SJCRH30 (cell line): ENCODE measurements at regions not wholly inside any gene's neighbourhood (a gene's known extent, or its start where the extent isn't known, plus 50 kb on each side); places are given as distances from the start of the nearest gene placed in this dataset.
"Not testable (repeated sequence)": the region's sequence is repeated elsewhere in the genome, so short reads cannot be mapped to it uniquely, and the experiment has no call there.

ENCODE experiments used
- DNase-seq, 2 experiments: peaks; one replicate each; pipeline ENCODE4 v3.0.0-alpha.2; 2015 to 2020
- H3K27ac ChIP-seq: fragments of 250-450 bp; sonication (Bioruptor Pico); 2 replicates; pipeline ENCODE4 v1.5.1; 2020; ENCODE audit warnings: mild to moderate bottlenecking, moderate library complexity
- H3K27me3 ChIP-seq: fragments of 250-450 bp; sonication (Bioruptor Pico); 2 replicates; pipeline ENCODE4 v1.5.1; 2020; ENCODE audit warnings: mild to moderate bottlenecking, moderate library complexity
- H3K36me3 ChIP-seq: fragments of 250-450 bp; sonication (Bioruptor Pico); 2 replicates; pipeline ENCODE4 v1.5.1; 2020; ENCODE audit warnings: mild to moderate bottlenecking, moderate library complexity
- H3K4me1 ChIP-seq: fragments of 250-450 bp; sonication (Bioruptor Pico); 2 replicates; pipeline ENCODE4 v1.5.1; 2020; ENCODE audit warnings: mild to moderate bottlenecking, moderate library complexity
- H3K4me3 ChIP-seq: fragments of 250-450 bp; sonication (Bioruptor Pico); 2 replicates; pipeline ENCODE4 v1.5.1; 2020; ENCODE audit warnings: mild to moderate bottlenecking, moderate library complexity
- H3K9me3 ChIP-seq: fragments of 250-450 bp; sonication (Bioruptor Pico); replicated peaks from 2 replicates; pipeline ENCODE4 v1.5.1; 2020; ENCODE audit warnings: mild to moderate bottlenecking, moderate library complexity

- Histone ChIP-seq H3K9me3 (no peaks in the 10 kb centered on the region), H3K27me3 (no peaks in the 10 kb centered on the region), H3K4me3 (no peak overlapping the region), H3K36me3 (no peaks in the 10 kb centered on the region), H3K4me1 (no peaks in the 10 kb centered on the region), H3K27ac (no peak overlapping the region)
- DNase-seq, result no peak
Measured at GRCh38 chr3:72646263-72646662, 202.0 kb downstream of the SHQ1 start.

DNA sequence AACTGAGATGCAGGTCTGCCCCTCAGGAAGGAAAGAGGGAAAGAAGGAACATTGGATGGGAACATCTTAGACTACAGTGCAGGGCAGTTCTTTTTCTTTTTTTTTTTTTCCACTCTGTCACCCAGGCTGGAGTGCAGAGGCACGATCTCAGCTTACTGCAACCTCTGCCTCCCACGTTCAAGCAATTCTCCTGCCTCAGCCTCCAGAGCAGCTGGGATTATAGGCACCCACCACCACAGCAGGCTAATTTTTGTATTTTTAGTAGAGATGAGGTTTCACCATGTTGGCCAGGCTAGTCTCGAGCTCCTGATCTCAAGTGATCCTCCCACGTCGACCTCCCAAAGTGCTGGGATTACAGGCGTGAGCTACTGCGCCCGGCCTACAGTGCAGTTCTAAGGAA is 204.6 kb downstream of the SHQ1 start:
- H3K4me1 ChIP-seq, H3K36me3 ChIP-seq, DNase-seq, H3K27me3 ChIP-seq, H3K4me3 ChIP-seq, H3K9me3 ChIP-seq, H3K27ac ChIP-seq: not testable (repeated sequence)

DNA sequence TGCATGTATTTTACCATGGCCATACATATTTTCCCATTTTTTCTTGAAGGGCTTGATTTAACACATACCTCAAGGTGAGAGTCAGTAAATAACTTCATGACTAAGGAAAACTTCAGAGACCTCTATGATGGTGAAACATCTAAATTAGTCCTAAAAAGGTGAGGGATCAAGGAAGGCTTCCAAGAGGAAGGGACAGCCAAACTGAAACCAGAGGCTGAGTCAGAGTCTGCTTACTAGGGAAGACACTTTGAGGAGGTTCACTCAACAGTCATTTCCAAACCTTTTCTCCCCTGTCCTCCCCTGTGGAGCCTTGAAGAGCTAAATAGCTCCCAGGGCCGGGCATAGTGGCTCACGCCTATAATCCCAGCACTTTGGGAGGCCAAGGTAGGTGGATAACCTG is 206.6 kb downstream of the SHQ1 start:
- no peaks in the 10 kb centered on the region for H3K4me1 ChIP-seq
- no peaks in the 10 kb centered on the region for H3K36me3 ChIP-seq
- H3K27ac ChIP-seq, result no peak overlapping the region
- H3K27me3 ChIP-seq, result no peaks in the 10 kb centered on the region
- H3K4me3 ChIP-seq, result no peak overlapping the region
- H3K9me3 ChIP-seq, result no peaks in the 10 kb centered on the region
- no peak for DNase-seq

- Histone ChIP-seq H3K9me3 (no peaks in the 10 kb centered on the region), H3K36me3 (no peaks in the 10 kb centered on the region), H3K4me3 (no peak overlapping the region), H3K27me3 (no peaks in the 10 kb centered on the region), H3K27ac (no peak overlapping the region), H3K4me1 (no peaks in the 10 kb centered on the region)
- DNase-seq, result no peak
Measured at GRCh38 chr3:72641072-72641471, 207.2 kb downstream of the SHQ1 start.

DNA sequence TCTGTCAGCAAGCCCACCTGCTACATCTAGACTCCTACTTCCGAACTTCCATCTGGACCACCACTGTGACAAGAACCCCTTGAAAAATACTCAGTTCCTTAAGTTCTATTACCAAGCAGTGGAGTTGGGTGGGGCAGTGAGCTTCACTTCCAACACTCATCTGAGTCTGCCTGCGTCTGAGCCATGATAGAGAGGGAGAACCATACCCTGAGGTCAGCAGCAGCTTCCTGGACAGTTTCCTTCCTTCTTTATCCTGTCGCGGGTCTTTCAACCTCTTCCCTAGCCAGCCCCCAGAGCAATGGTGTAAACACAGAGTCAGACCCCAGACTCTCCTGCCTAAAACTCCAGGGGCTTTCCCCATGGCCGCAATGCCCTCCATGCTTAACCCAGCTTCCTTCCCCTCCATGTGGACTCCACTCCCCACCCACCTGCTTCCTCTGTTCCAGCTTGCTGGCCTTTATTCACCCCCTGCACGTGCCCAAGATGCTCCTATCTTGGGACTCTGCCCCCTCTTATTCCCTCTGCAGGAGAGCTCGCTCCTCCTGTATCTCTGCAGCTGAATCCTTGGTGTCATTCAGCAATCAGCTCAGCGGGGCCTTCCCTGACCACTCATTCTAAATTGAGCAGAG is 211.2 kb downstream of the SHQ1 start:
- Histone ChIP-seq H3K9me3 (no peaks in the 10 kb centered on the region), H3K4me3 (no peak overlapping the region), H3K27ac (no peak overlapping the region), H3K36me3 (no peaks in the 10 kb centered on the region), H3K4me1 (no peaks in the 10 kb centered on the region), H3K27me3 (no peaks in the 10 kb centered on the region)
- DNase-seq, result no peak

DNA sequence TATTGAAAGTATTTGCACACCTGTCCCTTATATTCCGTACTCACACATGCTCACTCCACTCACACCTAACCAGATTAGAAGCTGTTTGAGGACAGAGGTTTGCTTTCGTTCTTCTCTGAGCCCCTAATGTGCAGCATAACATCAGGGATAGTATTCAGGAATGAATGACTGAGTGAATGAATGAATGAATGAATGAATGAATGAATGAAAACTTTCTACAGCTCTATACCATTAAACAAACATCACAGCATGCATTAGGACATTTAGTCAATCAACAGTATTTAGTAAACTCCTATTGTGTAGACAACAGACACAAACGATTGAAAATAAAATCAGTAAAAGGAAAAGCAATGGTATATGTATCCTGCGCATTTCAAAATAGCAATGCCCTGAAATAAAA is 212.7 kb downstream of the SHQ1 start:
- Histone ChIP-seq H3K27me3 (no peaks in the 10 kb centered on the region), H3K36me3 (no peaks in the 10 kb centered on the region), H3K9me3 (no peaks in the 10 kb centered on the region), H3K4me1 (peaks cover 4% of the 10 kb centered on the region; the same call in 1 of the 2 replicates), H3K27ac (no peak overlapping the region), H3K4me3 (no peak overlapping the region)
- DNase-seq, result no peak

- H3K4me3 ChIP-seq, result no peak overlapping the region
- H3K9me3 ChIP-seq, result no peaks in the 10 kb centered on the region
- H3K27me3 ChIP-seq, result no peaks in the 10 kb centered on the region
- no peaks in the 10 kb centered on the region for H3K36me3 ChIP-seq
- no peak overlapping the region for H3K27ac ChIP-seq
- no peak for DNase-seq
- H3K4me1 ChIP-seq, result peaks cover 12% of the 10 kb centered on the region
Measured at GRCh38 chr3:72634128-72634527, 214.1 kb downstream of the SHQ1 start.

- Histone ChIP-seq H3K36me3 (no peaks in the 10 kb centered on the region), H3K9me3 (no peaks in the 10 kb centered on the region), H3K4me3 (no peak overlapping the region), H3K27me3 (no peaks in the 10 kb centered on the region), H3K27ac (no peak overlapping the region), H3K4me1 (peaks cover 12% of the 10 kb centered on the region)
- no peak for DNase-seq
Measured at GRCh38 chr3:72633534-72633933, 214.7 kb downstream of the SHQ1 start.

DNA sequence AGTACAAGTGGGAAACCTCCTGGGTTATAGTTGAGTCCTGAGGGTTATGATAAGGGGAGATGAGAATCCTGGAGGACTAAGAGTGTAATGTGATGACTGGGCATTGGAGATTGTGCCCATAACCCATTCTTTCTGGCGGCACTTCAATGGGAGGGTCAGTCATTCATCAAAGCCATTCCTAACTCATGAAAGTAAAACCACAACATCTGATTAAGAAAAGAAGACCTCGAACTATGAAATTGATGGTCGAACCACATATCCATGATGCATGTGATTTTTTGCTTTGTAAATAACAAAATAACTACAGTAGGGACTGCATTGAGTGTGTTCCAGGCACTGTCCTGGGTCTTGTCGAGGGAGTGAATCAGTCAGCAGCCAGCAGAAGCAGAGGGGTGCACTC is 215.1 kb downstream of the SHQ1 start:
- no peak for DNase-seq
- H3K4me3 ChIP-seq, result no peak overlapping the region
- peaks cover 12% of the 10 kb centered on the region for H3K4me1 ChIP-seq
- no peaks in the 10 kb centered on the region for H3K36me3 ChIP-seq
- H3K9me3 ChIP-seq, result no peaks in the 10 kb centered on the region
- no peak overlapping the region for H3K27ac ChIP-seq
- no peaks in the 10 kb centered on the region for H3K27me3 ChIP-seq

GRCh38 chr3:72632129-72632528 is 216.1 kb downstream of the SHQ1 start:
- Histone ChIP-seq H3K27ac (no peak overlapping the region), H3K27me3 (no peaks in the 10 kb centered on the region), H3K4me3 (no peak overlapping the region), H3K9me3 (no peaks in the 10 kb centered on the region), H3K36me3 (no peaks in the 10 kb centered on the region), H3K4me1 (peaks cover 12% of the 10 kb centered on the region)
- DNase-seq, result no peak

DNA sequence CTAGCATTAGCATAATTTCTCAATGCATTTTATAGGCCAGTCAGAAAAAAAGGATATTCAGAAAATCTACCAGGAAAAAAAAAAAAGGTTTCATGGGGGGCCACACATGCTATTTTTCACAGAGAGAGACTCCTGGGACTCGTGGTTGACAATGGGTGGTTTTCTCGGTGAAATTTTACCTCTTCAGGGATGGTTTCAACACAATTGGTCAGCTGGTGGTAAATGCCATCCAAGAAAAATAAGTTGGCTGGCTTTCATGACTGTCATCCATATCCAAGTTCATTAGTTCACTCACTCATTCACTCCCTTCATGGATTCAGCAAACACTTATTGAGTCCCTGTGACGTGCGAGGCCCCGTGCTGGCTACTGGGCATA is 217.3 kb downstream of the SHQ1 start:
- Histone ChIP-seq H3K27ac (no peak overlapping the region; the same call in 1 of the 2 replicates), H3K36me3 (no peaks in the 10 kb centered on the region), H3K4me3 (no peak overlapping the region), H3K4me1 (peaks cover 12% of the 10 kb centered on the region), H3K27me3 (no peaks in the 10 kb centered on the region), H3K9me3 (no peaks in the 10 kb centered on the region)
- DNase-seq, result peak in 1 of 2 experiments; percentile 9

GRCh38 chr3:72630327-72630968 is 217.8 kb downstream of the SHQ1 start:
- no peaks in the 10 kb centered on the region for H3K36me3 ChIP-seq
- DNase-seq, result peak; percentile 26 to 59

DNA sequence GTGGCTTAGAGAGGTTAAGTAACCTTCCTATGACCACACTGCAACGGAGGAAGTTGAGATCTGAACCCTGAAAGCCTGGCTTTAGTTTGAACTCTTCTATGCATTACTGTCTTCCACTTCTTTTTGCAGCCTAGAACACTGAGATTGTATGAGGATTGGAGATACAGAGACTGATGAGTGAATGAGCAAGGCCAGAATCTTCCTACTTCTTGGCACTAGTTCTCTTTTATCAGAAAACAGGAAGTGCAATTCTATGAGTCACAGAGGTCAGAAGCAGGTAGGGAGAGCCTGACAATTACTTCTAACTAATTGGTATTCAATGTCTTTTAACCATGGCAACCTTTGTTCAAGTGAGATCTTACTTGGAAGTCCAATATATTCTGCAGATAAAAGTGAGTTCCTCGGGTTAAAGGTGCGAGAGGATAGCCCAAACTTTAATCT is 219.0 kb downstream of the SHQ1 start:
- H3K4me3 ChIP-seq, result no peak overlapping the region
- peaks cover 12% of the 10 kb centered on the region for H3K4me1 ChIP-seq
- no peaks in the 10 kb centered on the region for H3K27me3 ChIP-seq
- DNase-seq, result no peak
- no peak overlapping the region for H3K27ac ChIP-seq
- no peaks in the 10 kb centered on the region for H3K36me3 ChIP-seq
- no peaks in the 10 kb centered on the region for H3K9me3 ChIP-seq

More at GRCh38 chr3:72630327-72630968, 217.8 kb downstream of the SHQ1 start:
- H3K27ac ChIP-seq, result peak overlapping the region; percentile 46; the same call in 1 of the 2 replicates
- H3K4me3 ChIP-seq, result peak overlapping the region; percentile 32
- H3K27me3 ChIP-seq, result no peaks in the 10 kb centered on the region
- peaks cover 12% of the 10 kb centered on the region for H3K4me1 ChIP-seq
- H3K9me3 ChIP-seq, result no peaks in the 10 kb centered on the region

- Histone ChIP-seq H3K36me3 (no peaks in the 10 kb centered on the region), H3K4me3 (no peak overlapping the region), H3K27me3 (no peaks in the 10 kb centered on the region), H3K4me1 (peaks cover 12% of the 10 kb centered on the region), H3K27ac (no peak overlapping the region), H3K9me3 (no peaks in the 10 kb centered on the region)
- DNase-seq, result no peak
Measured at GRCh38 chr3:72628065-72628464, 220.2 kb downstream of the SHQ1 start.

- Histone ChIP-seq H3K4me1 (peaks cover 12% of the 10 kb centered on the region), H3K27me3 (no peaks in the 10 kb centered on the region)
Measured at GRCh38 chr3:72627271-72627670, 221.0 kb downstream of the SHQ1 start.

More at GRCh38 chr3:72627271-72627670, 221.0 kb downstream of the SHQ1 start:
- DNase-seq, result no peak
- H3K27ac ChIP-seq, result no peak overlapping the region
- no peak overlapping the region for H3K4me3 ChIP-seq
- no peaks in the 10 kb centered on the region for H3K9me3 ChIP-seq
- H3K36me3 ChIP-seq, result no peaks in the 10 kb centered on the region
